Hematopoietic multipotent progenitor cell (in vitro differentiated cells): ENCODE measurements at regions not wholly inside any gene's neighbourhood (a gene's known extent, or its start where the extent isn't known, plus 50 kb on each side); places are given as distances from the start of the nearest gene placed in this dataset.

Source experiments
- DNase-seq, 3 donors: peaks; one replicate each; pipeline ENCODE4 v3.0.0-alpha.2; 2011 to 2015; ENCODE audit warnings: low read depth in 2 of 3, low spot score in 2 of 3

DNA sequence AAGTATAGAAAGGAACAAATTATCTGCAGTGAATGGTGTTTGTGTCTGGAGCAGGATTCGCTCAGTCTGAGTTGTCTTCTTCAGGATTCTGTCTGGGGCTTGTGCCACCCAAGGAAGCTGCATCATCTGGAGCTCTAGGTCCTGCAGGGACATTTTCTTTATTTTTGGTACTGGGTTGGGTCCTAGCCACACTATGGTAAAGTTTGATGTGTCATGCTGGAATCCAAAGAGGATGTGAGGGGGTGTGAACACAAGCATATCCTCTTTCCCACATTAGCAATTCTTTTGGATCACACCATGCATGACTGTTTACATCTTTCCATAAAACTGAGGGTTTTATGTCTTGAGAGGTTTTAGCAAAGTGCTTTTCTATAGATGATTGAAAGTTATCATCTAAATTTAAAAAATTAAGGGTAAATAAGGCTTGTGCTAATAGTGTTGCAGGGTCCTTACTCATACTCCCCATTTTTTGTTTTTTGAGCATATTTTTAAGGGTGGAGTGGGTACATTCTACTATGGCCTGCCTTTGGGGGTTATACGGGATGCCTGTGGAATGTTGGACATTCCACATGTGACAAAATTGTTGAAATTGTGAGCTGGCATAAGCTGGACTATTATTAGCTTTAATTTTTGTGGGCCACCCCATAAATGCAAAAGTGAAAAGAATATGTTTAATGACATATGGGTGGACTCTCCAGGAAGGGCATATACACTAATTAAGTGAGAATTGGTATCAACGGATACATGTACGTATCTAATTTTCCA is 152.0 kb upstream of the HMCN1 start:
- no peak for DNase-seq

DNA sequence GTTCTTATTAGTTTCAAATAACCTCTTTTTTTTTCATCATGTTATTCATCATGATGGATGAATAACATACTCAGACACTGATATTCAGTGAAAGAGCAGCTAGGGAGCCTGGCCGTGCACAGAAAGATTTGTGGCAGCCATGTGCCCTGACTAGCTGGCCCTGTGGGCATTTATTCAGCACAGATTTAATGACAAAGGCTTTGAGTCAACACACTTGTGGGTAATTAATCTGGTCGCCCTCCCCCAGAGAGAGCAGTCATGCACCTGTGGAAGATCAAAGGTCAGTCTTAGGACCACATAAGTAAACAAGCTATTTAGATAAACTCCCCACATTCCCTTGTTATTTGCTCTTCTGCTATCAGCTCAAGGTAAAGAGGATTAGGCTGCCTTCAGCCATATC is 153.2 kb upstream of the HMCN1 start:
- no peak for DNase-seq

DNA sequence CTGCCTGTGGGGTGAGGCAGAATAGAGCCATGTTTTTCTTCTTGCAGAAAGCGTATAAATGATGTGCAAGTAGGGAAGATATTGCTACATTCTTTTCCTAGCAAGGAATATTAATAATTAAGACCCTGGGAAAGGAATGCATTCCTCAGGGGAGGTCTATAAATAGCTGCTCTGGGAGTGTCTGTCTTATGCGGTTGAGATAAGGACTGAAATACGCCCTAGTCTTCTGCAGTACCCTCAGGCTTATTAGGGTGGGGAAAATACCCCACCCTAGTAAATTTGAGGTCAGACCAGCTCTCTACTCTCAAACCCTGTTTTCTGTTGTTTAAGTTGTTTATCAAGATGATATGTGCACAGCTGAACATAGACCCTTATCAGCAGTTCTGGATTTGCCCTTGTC is 155.9 kb upstream of the HMCN1 start:
- peak in 1 of 3 donors; percentile 21 for DNase-seq

DNA sequence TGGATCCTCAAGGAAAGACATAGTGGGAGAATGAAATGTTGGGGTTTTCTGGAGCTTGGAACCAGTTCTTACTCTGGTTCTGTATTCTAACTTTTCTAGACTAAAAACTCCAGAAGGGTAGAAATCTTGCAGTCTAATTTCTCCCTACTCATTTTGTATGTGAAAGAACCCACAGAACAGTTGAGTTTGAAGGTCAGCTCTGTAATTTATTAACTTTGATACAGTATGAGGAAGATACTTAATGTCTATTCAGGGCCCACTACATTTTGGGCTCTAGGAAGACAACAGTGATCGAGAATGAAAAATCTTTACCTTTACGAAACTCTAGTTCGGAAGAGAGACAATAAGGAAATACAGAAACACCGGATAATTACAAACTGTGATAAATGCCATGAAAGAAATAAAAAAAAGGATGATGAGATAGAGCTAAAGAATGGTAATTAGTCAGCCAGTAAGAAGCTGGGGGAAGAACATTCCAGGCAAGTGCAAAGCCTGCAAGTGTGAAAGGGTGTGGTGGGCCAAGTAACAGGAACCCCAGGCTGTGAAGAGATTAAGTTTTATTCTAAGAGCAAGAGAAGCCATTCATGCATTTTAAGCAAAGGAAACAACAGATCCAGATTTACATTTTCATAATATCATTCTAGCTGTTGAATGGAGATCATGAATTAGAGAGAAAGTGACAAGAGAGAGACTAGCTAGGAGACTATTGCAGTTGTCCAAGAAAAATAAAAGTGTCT is 159.9 kb upstream of the HMCN1 start:
- DNase-seq, result no peak

GRCh38 chr1:185573677-185574076 is 160.5 kb upstream of the HMCN1 start:
- DNase-seq, result no peak

GRCh38 chr1:185573162-185573561 is 161.0 kb upstream of the HMCN1 start:
- DNase-seq, result no peak

- DNase-seq, result no peak
Observed at GRCh38 chr1:185570962-185571361, 163.2 kb upstream of the HMCN1 start.

GRCh38 chr1:185568155-185569123 is 165.8 kb upstream of the HMCN1 start:
- DNase-seq, result peak in 1 of 3 donors; percentile 69

- no peak for DNase-seq
Observed at GRCh38 chr1:185567440-185567839, 166.8 kb upstream of the HMCN1 start.

- peak; percentile 74 to 94 (median 85) for DNase-seq
Observed at GRCh38 chr1:185566995-185567394, 167.2 kb upstream of the HMCN1 start.

GRCh38 chr1:185565302-185565701 is 168.9 kb upstream of the HMCN1 start:
- no peak for DNase-seq

DNA sequence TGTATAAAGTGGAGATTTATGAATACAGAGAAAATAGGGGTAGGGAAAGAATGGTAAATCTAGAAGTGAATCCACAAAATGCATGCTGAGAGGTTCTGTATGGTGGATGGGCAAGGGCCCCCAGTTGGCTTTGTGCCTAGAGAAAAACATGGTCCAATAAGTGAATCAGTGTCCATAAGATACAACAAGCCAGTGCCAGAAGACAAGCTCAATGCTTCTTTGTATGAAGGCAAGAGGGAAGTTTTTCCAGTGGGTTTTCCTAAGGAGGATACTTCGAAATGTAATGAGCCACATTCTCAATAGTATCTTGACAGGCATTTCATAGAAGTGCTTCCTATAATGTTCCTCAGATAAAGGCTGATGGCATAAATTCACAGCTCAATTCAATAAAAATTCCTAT is 169.4 kb upstream of the HMCN1 start:
- no peak for DNase-seq

DNA sequence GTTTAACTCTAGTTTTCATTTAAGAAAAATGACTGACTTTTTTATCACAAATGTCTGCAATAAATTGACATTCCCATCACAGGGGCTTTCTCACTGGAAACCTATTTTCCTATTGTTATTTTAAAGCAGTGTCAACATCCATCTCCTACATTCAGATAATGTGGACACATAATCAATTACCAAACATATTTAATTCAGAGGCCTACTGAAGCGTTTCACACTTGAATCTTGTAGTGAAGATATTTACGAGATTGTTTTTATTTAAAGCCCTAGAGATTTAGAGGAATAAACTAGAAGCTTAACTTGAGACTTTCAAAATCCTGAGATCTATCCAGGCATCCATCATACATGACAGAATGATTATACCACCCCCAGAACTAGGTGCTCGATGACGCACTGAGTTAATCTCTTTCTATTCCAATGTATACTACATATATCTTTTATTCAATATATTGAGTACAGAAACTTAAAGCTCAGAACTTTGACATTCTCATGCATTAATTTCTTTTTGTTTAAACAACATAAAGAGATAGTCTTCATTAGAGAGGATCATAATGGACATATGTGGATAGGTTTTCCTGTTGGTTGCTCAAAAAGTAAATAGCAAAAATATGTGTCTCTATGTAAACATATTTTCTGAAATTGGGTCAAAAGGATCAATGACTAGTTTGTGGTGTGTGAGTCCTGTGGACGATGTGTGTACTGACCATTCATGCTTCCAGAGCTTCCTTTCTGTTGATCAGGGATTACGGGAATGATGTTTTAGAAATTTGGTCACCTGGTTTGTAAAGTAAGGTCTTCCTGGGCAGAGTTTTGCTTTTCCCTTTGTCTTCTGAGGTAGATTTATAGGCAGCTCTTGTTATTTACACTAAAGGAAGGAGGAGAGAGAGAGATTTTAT is 171.5 kb upstream of the HMCN1 start:
- DNase-seq, result no peak

GRCh38 chr1:185561629-185562028 is 172.6 kb upstream of the HMCN1 start:
- DNase-seq, result peak in 1 of 3 donors; percentile 63

DNA sequence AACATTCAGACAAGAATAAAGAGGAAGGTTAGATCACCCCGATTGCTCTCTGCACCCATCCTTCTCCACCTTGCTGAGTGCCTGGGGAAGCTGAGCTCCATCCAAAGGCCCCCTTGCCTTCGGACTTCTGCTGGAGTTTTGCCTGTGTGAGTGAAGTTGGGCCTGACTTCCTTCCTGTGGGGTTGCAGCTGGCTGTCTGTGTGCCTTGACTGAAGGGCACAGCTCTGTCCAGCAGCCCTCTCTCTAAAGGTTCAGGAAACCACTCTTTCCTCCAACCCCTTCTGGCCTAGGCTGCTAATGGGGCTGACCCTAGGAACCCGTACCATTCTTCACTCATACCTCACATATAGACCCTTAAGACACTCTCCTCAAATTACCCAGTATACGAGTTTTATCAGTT is 173.4 kb upstream of the HMCN1 start:
- no peak for DNase-seq

GRCh38 chr1:185559684-185560331 is 174.4 kb upstream of the HMCN1 start:
- peak in 2 of 3 donors; percentile 54 to 61 for DNase-seq

GRCh38 chr1:185559151-185559550 is 175.0 kb upstream of the HMCN1 start:
- DNase-seq, result no peak

DNA sequence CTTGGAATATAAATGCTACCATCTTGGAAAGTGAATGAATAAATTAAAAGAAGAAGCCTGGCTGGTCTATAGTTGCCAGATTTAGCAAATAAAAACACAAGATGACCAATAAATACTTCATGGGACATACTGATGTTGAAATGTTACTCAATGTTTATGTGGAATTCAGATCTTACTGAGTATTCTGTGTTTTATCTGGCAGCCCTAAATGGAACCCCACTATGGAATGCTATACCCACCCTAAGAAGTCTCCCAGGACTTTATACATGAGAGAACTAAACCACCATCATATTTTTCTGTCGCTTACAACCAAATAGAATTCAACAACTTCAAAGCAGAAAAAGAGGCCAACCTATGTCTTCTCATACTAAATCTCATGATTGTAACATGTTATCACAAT is 177.6 kb upstream of the HMCN1 start:
- DNase-seq, result no peak

DNA sequence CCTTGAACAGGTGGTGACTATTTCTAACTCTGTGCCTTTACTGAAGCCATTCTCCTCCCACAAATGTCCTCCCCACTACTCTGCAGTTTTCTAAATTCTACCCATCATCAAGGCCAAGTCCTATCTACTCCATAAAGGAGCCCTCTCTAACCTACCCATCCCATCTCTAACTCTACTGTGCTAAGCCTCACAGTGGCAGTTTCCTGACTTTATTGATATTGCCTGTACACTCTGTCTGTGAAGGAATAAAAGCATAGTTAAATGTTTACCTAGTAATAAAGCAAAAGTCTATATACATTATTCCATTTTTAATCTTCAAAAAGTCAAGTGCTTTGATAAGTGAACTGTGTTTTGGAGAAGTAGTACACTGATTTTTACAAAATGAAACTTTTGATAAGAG is 178.4 kb upstream of the HMCN1 start:
- no peak for DNase-seq

- DNase-seq, result peak in 1 of 3 donors; percentile 51
Observed at GRCh38 chr1:185551008-185551407, 183.2 kb upstream of the HMCN1 start.
